Esophagus squamous epithelium (tissue), 4 donors: ENCODE measurements at regions not wholly inside any gene's neighbourhood (a gene's known extent, or its start where the extent isn't known, plus 50 kb on each side); places are given as distances from the start of the nearest gene placed in this dataset.

ENCODE experiments used
- POLR2A ChIP-seq, 4 donors: fragments of 450-650 bp; IDR thresholded peaks; one replicate each; pipeline ENCODE4 v1.6.1; 2017; ENCODE audit warnings: antibody characterized with exemption in 4 of 4, mild to moderate bottlenecking in 4 of 4, moderate library complexity in 3 of 4
- TF ChIP-seq, protein P1 (sequence below), 6 experiments: fragments of 450-650 bp in 4 of 6; fragments of 200-600 bp in 2 of 6; sonication (generic) in 2 of 6; IDR thresholded peaks; one replicate each; pipeline ENCODE4 v1.5.1; 2016 to 2019; ENCODE audit warnings: antibody characterized with exemption in 6 of 6, mild to moderate bottlenecking in 4 of 6, moderate library complexity in 4 of 6

DNA sequence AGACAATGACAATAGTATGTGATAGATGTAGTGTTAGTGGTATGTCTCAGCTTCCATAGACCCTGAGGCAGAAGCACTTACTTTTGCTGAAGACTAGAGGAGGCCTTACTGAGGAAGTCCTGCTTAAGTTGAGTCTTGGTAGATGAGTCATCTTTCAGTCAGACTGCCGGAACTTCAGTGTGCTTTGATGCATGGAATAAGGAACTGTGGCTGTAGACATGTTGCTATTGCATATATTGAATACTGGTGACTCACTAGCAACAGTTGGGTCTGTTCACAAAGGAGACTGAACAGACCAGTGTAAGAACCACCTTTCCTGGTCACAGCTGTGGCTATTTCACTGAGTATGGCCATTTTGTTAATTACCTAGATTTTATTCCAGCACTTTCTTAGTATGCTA lies 1000.6 kb downstream of the OLFM4 start:
- TF ChIP-seq POLR2A (IDR thresholded peaks at IDR 0.05) = no peak
- TF ChIP-seq, protein P1, sequence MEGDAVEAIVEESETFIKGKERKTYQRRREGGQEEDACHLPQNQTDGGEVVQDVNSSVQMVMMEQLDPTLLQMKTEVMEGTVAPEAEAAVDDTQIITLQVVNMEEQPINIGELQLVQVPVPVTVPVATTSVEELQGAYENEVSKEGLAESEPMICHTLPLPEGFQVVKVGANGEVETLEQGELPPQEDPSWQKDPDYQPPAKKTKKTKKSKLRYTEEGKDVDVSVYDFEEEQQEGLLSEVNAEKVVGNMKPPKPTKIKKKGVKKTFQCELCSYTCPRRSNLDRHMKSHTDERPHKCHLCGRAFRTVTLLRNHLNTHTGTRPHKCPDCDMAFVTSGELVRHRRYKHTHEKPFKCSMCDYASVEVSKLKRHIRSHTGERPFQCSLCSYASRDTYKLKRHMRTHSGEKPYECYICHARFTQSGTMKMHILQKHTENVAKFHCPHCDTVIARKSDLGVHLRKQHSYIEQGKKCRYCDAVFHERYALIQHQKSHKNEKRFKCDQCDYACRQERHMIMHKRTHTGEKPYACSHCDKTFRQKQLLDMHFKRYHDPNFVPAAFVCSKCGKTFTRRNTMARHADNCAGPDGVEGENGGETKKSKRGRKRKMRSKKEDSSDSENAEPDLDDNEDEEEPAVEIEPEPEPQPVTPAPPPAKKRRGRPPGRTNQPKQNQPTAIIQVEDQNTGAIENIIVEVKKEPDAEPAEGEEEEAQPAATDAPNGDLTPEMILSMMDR (IDR thresholded peaks at IDR 0.05) = no peak
